LNCaP clone FGC (cell line): ENCODE measurements at regions not wholly inside any gene's neighbourhood (a gene's known extent, or its start where the extent isn't known, plus 50 kb on each side); places are given as distances from the start of the nearest gene placed in this dataset.

Source experiments
- DNase-seq: peaks from one replicate; pipeline ENCODE4 v3.0.0-alpha.2; 2011; ENCODE audit warnings: low read depth
- H3K4me3 ChIP-seq: 2 replicates; pipeline ENCODE4 v1.5.1; 2011; ENCODE audit warnings: mild to moderate bottlenecking, low read depth, low read length, control low read depth
- TF ChIP-seq, protein P1 (sequence below): IDR thresholded peaks from 2 replicates; pipeline ENCODE4 v1.5.1; 2012; ENCODE audit warnings: mild to moderate bottlenecking; ENCODE audit not compliant: control insufficient read depth, insufficient read depth; ENCODE audit errors: extremely low read depth

DNA sequence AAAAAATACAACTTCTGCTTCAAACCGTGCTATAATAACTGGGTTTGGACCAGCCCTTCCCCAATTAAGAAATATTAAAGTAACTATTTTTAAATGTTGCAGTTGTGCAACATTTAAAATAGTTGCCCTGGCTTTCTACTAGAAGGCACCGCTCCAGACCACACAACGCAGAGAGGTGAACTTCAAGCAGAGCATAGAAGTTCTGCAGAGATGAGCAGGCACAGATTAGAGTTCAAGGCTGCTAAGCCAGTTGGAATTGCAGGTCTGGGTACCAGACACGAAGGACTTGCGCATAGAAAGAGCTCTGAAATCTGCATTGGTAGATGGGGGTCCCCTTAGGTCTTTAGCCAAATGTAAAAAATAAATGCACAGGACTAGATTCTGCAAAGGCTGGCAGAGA lies 58.7 kb upstream of the GALNT10 start:
- TF ChIP-seq, protein P1, sequence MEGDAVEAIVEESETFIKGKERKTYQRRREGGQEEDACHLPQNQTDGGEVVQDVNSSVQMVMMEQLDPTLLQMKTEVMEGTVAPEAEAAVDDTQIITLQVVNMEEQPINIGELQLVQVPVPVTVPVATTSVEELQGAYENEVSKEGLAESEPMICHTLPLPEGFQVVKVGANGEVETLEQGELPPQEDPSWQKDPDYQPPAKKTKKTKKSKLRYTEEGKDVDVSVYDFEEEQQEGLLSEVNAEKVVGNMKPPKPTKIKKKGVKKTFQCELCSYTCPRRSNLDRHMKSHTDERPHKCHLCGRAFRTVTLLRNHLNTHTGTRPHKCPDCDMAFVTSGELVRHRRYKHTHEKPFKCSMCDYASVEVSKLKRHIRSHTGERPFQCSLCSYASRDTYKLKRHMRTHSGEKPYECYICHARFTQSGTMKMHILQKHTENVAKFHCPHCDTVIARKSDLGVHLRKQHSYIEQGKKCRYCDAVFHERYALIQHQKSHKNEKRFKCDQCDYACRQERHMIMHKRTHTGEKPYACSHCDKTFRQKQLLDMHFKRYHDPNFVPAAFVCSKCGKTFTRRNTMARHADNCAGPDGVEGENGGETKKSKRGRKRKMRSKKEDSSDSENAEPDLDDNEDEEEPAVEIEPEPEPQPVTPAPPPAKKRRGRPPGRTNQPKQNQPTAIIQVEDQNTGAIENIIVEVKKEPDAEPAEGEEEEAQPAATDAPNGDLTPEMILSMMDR = no peak
- H3K4me3 ChIP-seq = no peak overlapping the region
- DNase-seq = no peak

DNA sequence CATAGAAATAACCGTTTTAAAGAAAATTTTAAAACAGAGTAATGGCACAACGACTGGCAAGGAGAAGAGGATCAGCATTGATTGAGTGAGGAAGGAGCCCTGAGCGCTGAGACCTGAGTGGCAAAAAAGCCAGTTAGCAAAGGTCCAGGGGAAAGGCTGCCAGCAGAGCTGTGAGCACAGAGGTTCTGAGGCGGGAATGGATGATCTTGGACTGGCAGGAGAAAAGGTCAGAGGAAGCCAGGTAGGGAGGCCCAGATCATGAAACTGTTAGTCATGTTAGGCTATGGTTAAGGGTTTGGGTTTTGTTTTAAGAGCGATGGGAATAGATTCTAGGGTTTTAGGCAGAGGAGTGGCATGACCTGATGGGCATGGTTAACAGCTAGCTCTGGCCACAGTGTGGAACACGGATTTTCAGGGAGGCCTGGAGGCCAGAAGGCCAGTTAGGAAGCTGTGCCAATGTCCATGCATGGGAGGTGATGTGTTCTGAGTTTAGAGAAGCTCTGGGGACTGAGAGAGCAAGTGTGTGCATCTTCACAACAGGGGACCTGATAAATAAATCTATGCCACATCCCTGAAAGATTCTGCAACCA lies 57.7 kb upstream of the GALNT10 start:
- TF ChIP-seq, protein P1 = no peak
- no peak overlapping the region for H3K4me3 ChIP-seq
- no peak for DNase-seq

DNA sequence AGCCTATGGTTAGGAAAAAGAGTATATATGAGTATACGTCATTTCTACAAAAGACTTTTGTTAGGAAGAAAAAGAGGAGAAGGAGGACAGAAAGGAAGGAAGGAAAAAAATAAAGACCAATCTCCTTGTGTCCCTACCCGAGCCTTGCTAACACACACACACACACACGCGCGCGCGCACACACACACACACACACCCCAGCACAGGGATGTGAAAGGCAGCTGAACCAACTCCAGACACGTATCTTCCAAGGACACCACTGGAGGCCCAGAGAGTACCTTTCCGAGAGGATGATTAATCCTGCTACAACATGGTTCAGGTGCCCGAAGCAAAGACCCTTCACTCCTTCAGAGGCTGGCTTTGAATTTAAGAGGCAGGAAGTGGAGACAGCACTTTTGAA lies 56.9 kb upstream of the GALNT10 start:
- DNase-seq = no peak
- no peak overlapping the region for H3K4me3 ChIP-seq
- TF ChIP-seq, protein P1 = no peak

DNA sequence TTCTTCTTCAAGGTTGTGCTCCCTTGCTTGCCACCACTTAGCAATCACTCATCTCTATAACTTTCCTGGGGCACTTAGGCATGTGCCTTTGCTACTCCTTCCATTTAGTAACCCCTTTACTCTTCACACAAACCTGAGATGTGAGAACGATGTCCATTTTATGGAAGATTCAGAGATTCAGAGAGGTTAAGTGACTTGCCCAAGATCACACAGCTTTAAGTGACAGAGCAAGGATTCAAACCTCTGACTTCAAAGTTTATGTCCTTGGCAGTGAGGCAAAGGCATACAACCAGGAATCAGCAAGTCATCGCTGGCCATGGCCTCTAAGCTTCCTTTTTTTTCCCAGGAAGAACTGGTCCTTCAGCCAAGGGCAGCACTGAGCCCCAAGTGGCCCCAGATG lies 56.0 kb upstream of the GALNT10 start:
- no peak for DNase-seq
- no peak overlapping the region for H3K4me3 ChIP-seq
- TF ChIP-seq, protein P1 = no peak

DNA sequence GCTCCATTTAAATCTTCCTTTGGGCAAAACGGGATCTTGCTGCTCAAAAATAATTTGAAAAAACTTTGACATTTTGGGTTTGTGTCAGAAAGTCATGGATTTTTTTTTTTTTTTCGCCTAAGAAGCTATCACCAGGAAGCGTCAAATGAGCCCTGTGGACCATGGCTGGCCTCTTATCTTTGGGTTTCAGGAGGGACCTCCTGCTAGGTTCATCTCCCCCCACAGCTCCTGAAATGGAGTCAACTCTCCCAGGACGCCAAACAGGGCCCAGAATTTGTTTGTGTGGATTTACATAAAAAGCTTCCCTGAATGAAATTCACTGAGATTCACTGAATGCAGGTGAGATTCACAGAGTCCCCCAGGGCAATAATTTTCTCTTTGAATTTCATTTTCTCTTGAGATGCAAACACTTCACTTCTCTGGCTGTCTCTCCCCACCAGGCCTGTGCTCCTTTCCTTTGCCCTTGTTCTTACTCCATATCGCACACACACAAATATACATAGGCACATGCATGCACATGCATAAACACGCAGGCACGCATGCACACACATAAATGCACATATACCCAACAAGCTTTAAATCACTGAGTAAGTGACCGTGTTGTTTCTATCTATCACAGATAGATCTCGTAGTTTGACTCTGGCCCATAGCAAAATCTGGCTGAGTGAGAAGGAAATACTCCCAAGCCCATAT lies 55.3 kb upstream of the GALNT10 start:
- no peak overlapping the region for H3K4me3 ChIP-seq
- TF ChIP-seq, protein P1 = no peak
- no peak for DNase-seq

DNA sequence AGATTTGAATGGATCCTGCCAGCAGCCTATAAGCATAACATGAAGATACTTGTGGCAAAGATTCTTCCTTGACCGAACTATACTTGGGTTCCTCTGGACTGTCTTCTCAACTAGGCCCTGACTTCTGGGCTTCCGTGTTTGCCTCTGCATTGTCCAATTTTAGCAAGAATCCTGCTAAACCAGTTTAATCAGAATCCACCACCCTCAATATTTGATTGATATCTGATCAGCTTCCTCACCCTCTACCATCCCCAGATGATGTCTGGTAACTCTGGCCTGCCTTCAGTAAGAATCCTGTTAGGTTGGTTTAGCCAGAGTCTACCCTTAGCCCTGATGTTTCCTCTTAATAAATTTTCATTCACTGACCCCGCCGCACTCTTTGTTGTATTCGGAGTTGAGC lies 54.4 kb upstream of the GALNT10 start:
- no peak for DNase-seq
- H3K4me3 ChIP-seq = no peak overlapping the region
- TF ChIP-seq, protein P1 = no peak

DNA sequence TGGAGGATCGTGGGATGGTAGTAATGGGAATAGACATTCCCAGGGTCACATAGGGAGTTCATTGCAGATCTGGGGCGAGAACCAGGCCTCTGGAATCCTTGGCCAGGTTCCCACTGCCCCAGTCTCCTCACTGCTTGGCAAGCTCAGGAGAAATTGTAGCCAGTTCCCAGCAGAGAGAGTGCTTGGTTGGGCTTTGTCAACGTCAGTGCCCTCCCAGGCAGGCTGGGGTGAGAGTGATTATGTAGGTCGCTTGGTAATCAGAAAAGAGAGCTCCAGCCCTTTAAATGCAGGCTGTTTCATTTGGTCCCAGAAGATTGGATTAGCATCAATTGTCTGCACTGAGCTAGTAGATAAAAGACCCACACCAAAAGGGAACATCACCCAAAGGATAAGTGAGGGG lies 51.8 kb upstream of the GALNT10 start:
- TF ChIP-seq, protein P1 = no peak
- DNase-seq = no peak
- no peak overlapping the region for H3K4me3 ChIP-seq
